ENCODE measurements at regions not wholly inside any gene's neighbourhood (a gene's known extent, or its start where the extent isn't known, plus 50 kb on each side); places are given as distances from the start of the nearest gene placed in this dataset.
A peak's percentile ranks its signal among the peaks of the same experiment; 100 is the strongest.

DNA sequence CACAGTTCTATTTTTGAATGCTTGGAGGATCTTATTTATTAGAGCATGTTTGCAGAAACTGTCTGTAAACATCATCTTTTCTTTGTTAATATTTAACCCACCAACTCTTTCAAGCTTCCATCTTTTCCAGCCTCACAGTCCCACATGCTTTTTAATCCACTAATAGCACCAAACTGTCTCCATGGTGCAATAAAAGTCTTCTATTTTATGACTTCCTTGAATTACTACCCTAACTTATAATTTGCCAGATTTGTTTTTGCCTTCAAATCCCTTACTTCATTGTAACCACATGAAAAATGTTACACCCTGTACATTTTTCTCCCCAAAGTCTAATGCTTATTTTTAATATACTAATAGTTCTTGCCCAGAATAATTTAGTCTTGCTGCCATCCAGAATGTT is 792.6 kb downstream of the PLCL1 start:
- Histone ChIP-seq H3K27me3 (no peaks in the 10 kb centered on the region), H3K27ac (no peak overlapping the region), H3K4me1 (no peaks in the 10 kb centered on the region), H3K4me3 (no peak overlapping the region), H3K9me3 (no peaks in the 10 kb centered on the region), H3K36me3 (no peaks in the 10 kb centered on the region)
- ATAC-seq, result no peak
- TF ChIP-seq, protein P1, sequence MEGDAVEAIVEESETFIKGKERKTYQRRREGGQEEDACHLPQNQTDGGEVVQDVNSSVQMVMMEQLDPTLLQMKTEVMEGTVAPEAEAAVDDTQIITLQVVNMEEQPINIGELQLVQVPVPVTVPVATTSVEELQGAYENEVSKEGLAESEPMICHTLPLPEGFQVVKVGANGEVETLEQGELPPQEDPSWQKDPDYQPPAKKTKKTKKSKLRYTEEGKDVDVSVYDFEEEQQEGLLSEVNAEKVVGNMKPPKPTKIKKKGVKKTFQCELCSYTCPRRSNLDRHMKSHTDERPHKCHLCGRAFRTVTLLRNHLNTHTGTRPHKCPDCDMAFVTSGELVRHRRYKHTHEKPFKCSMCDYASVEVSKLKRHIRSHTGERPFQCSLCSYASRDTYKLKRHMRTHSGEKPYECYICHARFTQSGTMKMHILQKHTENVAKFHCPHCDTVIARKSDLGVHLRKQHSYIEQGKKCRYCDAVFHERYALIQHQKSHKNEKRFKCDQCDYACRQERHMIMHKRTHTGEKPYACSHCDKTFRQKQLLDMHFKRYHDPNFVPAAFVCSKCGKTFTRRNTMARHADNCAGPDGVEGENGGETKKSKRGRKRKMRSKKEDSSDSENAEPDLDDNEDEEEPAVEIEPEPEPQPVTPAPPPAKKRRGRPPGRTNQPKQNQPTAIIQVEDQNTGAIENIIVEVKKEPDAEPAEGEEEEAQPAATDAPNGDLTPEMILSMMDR (IDR thresholded peaks at IDR 0.05), result no peak
- no peak for DNase-seq
- intact Hi-C loops (cut with DNase I), result no loop called here

DNA sequence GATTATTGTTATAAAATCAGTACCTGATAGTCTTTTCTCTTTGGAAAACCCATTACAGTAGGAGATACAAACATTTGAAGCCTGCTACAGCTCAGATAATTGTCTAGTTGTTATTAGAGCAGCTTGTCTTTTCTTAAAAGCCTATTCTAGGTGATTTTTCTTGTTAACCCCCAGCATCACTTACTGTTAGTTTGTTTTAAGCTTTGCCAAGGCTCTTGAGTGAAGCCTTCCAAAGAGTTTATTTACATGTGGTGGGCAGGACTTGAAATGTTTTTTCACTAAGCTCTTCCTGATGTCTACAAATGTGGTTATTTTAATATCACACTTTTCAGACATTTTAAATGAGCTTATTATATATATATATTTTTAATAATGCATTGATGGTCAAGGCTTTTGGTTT is 791.3 kb downstream of the PLCL1 start:
- no peak overlapping the region for H3K27ac ChIP-seq
- H3K36me3 ChIP-seq, result no peaks in the 10 kb centered on the region
- no peaks in the 10 kb centered on the region for H3K9me3 ChIP-seq
- no peak for DNase-seq
- H3K4me1 ChIP-seq, result no peaks in the 10 kb centered on the region
- H3K4me3 ChIP-seq, result no peak overlapping the region
- TF ChIP-seq, protein P1 (IDR thresholded peaks at IDR 0.05), result no peak
- intact Hi-C loops (cut with DNase I), result no loop called here
- ATAC-seq, result no peak
- H3K27me3 ChIP-seq, result no peaks in the 10 kb centered on the region

DNA sequence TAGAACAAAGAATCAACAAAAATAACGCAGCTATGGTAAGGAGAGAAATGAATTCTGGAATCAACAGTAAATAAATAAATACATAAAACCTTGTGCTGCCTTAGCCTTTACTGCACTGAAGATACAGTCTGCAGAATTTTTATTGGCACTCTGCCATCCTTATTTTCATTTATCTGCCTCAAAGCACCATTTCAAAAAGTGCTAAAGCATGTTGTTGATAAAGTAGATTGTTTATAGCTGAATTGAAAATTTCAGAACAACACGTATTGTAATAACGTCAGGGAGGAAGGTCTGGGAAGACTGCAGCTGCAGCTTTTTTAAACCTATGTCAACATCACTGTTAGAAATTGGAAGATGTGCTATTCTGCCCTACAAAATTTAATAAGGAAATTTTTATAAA is 787.2 kb downstream of the PLCL1 start:
- H3K9me3 ChIP-seq, result no peaks in the 10 kb centered on the region
- no peak overlapping the region for H3K27ac ChIP-seq
- no peaks in the 10 kb centered on the region for H3K27me3 ChIP-seq
- intact Hi-C loops (cut with DNase I), result no loop called here
- ATAC-seq (no peak), DNase-seq (peak in 1 of 4 donors; percentile 19)
- no peaks in the 10 kb centered on the region for H3K36me3 ChIP-seq
- no peak overlapping the region for H3K4me3 ChIP-seq
- TF ChIP-seq, protein P1 (IDR thresholded peaks at IDR 0.05), result no peak
- no peaks in the 10 kb centered on the region for H3K4me1 ChIP-seq

DNA sequence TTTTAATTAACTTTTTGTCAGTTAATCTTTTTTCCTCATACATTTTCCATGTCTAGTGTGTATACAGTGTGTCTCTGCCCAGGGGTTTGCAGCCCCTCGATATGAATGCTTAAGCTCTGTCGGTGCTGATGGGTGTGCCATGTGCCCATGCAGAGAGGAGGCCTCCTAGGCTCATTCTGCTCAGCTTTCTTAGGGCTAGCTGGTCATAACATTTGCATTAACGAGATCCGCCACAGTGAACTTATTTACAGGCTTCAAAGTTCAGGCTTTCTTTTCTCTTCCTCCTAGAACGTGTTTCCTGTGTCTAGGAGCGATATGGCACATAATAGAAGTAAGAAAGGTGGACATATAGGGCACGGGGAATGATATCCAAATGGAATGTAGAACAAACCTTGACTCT is 783.3 kb downstream of the PLCL1 start:
- intact Hi-C loops (cut with DNase I), result no loop called here
- Histone ChIP-seq H3K36me3 (no peaks in the 10 kb centered on the region), H3K27me3 (no peaks in the 10 kb centered on the region), H3K4me3 (no peak overlapping the region), H3K4me1 (no peaks in the 10 kb centered on the region), H3K9me3 (no peaks in the 10 kb centered on the region), H3K27ac (no peak overlapping the region)
- TF ChIP-seq, protein P1 (IDR thresholded peaks at IDR 0.05), result no peak
- ATAC-seq (no peak), DNase-seq (no peak)

DNA sequence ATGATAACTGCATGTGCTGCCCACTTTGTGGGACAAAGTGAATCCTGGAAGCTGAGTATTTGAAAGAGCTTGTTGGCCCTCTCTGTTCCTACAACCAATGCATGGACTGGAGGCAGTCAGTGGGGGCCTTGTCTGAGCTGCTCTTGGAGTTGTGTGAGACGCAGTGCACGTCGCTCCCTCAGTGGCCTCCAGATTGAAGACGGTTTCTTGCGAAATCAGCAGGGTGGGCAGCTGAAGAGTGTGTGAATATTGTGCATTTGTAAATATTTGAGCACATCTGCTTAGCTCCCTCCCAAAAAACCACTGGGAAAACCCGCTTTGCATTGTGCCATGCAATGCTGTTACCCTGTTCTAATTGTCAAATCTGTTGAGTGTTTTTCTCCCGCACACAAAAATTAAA is 782.8 kb downstream of the PLCL1 start:
- Histone ChIP-seq H3K9me3 (no peaks in the 10 kb centered on the region), H3K4me3 (no peak overlapping the region), H3K4me1 (no peaks in the 10 kb centered on the region), H3K27ac (no peak overlapping the region), H3K27me3 (no peaks in the 10 kb centered on the region), H3K36me3 (no peaks in the 10 kb centered on the region)
- intact Hi-C loops (cut with DNase I), result no loop called here
- no peak for ATAC-seq
- TF ChIP-seq, protein P1 (IDR thresholded peaks at IDR 0.05), result no peak
- DNase-seq, result peak in 2 of 4 donors; percentile 16 to 37
